Glomerular visceral epithelial cell (primary cell): ENCODE measurements at regions not wholly inside any gene's neighbourhood (a gene's known extent, or its start where the extent isn't known, plus 50 kb on each side); places are given as distances from the start of the nearest gene placed in this dataset.

Experiments used
- DNase-seq: peaks from one replicate; pipeline ENCODE4 v3.0.0-alpha.2; 2016; ENCODE audit errors: extremely low spot score

GRCh38 chr10:62707810-62708209, 96.7 kb upstream of the ADO start:
- DNase-seq = no peak

DNA sequence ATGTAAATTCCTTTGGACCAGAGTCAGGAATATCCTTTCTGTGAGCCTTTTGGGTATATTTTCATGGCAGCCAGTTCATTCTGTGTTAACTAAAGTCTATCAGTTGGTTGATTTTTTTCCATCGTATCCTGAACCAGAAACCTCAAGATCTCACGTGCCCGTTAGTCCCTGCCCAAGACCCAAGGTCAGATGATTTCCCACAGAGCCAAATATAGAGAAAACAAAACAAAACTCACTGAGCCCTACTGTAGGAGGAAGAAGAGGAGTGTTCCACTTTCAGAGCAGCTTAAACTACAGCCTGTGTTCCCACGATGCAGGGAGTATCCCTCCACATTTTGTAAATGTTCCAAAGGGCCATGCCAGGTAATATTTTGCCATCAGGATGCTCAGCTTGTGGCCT, 96.0 kb upstream of the ADO start:
- DNase-seq = no peak

DNA sequence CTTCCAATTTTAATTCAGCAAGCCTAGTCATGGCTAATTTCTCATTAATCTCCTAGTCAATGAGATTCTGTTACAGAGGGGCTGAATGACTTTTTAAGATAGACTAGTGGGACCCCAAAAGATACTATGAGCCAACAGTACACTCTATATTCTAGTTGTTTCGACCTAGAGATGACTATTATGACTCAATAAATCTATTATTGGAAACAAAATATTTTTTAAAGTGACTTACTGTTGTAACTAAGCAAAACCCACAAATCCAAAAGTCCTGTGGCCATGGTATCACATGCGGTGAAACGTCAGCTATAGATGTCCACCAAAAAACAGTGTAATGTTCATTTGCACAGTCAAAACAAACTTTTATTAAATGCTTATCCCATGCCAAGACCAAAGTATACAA, 95.3 kb upstream of the ADO start:
- DNase-seq = no peak

- no peak for DNase-seq
Measured at GRCh38 chr10:62710182-62710581, 94.3 kb upstream of the ADO start.

DNA sequence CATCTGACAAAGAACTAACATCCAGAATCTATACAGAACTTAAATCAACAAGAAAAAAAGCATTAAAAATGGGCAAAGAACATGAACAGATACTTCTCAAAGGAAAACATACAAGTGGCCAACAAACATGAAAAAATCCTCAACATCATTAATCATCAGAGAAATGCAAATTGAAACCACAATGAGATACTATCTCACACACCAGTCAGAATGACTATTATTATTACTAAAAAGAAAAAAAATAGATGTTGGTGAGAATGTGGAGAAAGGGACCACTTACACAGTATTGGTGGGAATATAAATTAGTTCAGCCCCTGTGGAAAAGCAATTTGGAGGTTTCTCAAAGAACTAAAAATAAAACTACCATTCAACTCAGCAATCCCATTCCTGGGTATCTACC, 89.1 kb upstream of the ADO start:
- DNase-seq = no peak

- DNase-seq = no peak
Measured at GRCh38 chr10:62718585-62718984, 85.9 kb upstream of the ADO start.

DNA sequence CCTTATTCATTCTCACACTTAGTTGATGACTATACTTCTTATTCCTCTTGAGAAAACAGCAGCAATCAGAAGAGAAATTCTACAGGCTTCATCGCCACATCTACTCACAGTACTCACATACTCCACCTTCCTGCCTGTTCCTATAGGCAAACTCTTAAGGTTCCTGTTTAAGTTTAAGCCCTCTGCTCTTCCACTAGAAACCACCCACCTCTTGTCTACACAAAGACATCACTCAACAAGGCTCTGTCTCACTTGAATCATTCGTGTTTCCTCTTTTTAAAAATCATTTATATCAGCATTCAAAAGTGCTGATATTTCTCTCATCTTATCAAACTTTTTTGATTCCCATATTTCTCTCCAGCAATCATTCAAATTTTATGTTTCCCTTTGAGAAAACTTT, 85.5 kb upstream of the ADO start:
- no peak for DNase-seq

GRCh38 chr10:62721687-62722086, 82.8 kb upstream of the ADO start:
- DNase-seq = no peak

DNA sequence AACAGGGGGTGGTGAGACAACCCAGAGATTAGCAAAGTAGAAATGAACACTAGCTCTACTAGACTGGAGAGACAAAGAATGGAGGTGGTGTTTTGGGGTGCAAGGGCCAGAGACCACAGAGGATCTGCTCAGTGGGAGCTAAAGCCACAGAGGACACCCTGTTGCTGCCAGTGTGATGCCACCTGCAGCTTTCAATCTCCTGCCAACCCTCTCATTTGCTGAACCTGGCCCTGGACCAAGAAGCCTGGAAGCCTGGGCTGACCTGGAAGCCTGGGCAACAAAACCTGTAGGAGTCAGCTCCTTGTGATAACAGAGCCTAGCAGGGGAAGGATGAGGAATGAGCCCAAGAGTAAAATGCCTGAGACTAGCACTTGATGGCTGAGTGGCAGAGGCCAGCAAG, 81.1 kb upstream of the ADO start:
- no peak for DNase-seq

DNA sequence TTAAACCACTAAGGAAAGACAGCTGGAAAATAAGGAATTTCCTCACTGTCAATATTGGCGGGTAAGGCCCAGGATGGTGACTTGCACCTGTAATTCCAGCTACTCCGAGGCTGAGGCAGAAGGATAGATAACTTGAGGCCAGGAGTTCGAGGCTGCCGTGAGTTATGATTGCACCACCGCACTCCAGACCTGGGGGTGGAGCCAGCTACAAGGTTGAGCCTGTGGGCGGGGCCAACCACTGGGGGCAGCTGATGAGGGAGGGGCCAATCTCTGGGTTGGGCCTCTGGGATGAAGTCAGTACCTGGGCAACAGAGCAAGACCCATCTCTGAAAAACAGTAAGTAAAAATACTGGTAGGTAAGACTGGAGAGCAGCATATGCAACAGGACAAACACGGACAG, 80.1 kb upstream of the ADO start:
- DNase-seq = no peak

DNA sequence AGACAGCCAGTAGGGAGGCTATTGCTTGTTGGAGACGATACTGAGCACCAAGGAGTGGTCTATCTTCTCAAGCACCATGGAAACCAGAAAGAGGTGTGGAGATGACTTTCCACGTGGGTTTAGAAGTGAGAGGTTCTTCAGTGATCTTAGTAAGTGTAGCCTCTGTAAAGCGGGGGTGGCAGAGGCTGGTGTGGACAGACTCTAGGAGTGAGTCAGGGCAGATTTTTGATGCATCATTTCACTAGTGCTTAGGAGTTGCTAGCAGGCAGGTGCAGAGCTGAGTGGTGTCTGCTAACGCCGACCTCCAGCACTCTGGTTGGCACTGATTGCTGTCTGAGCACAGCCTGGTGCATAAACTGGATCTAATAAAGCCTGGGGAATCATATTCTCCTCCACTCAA, 78.4 kb upstream of the ADO start:
- peak; percentile 57 for DNase-seq

GRCh38 chr10:62726638-62727037, 77.9 kb upstream of the ADO start:
- no peak for DNase-seq

DNA sequence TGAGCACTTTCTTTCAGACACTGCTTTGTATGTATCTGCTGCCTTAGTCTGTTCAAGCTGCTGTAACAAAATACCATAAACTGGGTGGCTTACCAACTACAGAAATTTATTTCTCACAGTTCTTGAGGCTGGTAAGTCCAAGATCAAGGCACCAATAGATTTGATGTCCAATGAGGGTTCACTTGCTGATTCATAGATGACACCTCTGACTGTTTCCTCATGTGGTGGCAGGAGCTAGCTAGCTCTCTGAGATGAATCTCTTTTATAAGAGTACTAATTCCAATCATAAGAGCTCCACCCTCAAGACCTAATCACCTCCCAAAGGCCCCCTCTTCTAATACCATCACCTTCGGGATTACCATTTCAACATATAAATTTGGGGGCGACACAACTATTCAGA, 76.6 kb upstream of the ADO start:
- no peak for DNase-seq

- DNase-seq = no peak
Measured at GRCh38 chr10:62728479-62728878, 76.0 kb upstream of the ADO start.

- DNase-seq = peak; percentile 74
Measured at GRCh38 chr10:62732841-62733653, 71.5 kb upstream of the ADO start.

GRCh38 chr10:62733654-62734293, 70.7 kb upstream of the ADO start:
- no peak for DNase-seq

DNA sequence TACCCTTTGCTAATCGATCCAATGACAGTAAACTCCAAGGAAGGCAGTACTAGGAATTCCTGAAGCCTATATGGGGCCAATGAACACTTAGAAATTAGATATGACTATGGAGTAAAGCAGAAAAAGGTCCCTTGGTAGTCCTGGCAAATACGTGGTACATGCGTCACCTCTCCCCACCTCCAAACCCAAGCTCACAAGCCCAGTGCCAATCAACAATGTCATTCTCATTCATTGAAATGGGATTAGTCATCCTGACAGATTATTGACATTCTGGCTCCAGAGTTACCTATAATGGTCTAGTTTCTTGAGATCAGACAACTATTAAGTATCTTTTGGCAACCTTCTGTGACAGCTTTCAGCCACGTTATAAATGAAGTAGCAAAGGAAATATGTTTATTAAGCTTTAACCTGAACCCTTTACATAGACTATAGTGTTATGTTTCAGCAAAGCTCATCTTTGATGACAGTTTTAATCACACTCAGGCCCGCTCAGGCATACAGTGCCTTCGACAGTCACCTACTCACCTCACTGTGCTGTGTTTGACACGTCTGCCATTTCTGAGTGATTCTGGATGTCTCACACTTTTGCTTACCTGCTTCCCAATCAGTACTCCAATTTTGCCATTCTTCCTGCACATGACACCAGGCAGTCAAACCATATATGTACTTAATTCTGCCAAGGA, 69.6 kb upstream of the ADO start:
- no peak for DNase-seq

DNA sequence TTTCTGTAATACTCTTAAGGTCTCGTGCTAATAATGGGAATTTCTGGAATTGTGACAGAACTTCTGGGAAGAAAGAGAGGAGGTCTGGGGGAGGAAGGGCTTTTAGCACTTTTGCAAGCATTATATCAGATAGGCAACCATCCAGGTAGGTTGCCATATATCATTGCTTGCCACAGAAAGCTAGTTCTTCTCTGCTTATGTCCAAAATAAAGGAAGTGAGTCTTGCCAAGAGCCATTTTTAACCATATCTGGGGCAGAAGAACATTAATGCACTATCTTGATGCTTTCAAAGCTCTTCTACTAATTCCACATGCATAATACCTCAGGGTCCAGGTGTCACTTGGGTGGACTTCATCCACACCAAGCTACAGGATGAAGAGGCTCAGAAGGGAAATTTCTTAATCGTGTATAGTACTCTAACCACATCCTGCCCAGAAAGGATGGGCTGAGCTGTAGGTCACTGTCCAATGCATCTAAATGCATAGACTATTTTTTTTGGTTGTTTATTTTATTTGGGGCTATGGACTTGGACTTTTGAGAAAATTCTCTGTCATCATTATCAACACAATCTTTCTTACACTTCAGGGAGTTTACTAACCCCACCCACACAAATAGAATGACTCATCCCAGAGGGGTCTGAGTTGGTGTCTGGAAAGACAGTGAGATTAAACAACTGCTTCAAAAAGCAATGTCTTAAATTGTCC, 68.9 kb upstream of the ADO start:
- peak; percentile 42 for DNase-seq

DNA sequence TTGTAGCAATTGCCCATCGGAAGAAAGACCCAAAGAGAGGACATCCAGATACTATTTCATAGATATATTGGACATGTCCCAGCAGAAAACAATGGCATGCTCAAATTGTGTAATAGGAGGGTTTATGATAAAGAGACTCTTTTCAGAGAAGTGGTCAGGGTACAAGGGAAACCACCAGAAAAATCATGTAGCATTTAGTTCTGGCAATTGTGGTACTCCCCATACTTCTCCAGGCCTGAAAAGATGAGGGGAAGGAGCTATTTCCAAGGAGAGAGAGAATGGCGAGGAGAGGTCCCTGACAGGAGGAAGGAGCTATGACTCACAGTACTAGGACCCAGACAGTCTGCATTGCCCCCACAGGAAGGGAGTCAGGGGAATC, 68.4 kb upstream of the ADO start:
- no peak for DNase-seq

- peak; percentile 57 for DNase-seq
Measured at GRCh38 chr10:62738916-62739315, 65.6 kb upstream of the ADO start.

DNA sequence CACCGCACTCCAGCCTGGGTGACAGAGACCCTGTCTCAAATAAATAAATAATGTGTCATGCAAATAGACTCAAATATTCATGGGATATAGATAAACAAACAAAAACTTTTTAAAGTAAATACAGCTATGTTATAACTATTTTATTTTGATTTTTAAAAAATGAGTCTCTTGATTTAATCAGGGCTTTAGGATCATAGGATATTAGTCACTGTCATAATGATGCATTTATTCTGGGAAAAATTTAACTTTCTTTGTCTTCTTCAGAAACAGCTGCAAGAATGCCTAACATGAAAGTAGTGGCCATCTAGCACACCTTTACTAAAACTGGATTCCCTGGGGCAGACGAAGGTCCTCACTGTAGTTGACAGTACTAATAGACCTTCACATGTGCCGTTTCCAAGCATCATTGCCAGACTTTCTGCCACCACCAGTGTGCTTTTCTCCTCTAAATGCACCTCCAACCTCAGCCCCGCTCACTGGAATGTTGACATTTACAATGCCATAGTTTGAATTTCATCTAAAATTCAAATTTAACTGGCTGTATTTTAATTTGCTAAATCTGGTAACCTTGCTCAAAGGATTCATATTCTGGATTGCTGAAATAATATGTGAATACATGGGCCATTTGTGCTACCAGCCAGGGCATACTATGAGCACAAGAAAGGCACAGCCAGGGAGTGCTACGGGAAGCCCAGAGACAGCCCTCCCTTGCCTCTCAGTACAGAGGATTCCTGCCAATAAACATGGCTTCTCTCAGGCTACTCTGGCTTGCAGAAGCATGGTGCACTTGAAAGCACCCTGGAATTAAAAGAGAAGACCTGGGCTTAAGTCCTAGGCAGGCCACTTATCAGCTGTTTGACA, 63.4 kb upstream of the ADO start:
- DNase-seq = no peak

DNA sequence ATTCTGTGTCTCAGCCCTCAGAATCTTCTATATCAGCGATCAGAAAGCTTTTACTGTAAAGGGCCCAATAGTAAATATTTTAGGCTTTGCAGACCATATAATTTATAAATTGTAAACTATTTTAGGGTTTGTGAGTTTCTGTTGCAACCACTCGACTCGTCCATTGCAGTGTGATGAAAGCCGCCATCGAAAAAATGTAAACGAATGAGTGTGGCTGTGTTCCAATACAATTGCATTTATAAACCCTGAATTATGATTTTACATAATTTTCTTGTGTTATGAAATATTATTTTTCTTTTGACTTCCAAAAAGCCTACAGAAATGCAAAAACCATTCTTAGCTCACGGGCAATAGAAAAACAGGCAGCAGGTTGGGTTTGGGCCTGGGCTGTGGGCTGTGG, 62.5 kb upstream of the ADO start:
- no peak for DNase-seq
